MM.1S (cell line): ENCODE measurements at regions not wholly inside any gene's neighbourhood (a gene's known extent, or its start where the extent isn't known, plus 50 kb on each side); places are given as distances from the start of the nearest gene placed in this dataset.

Experiments used
- DNase-seq: peaks from one replicate; pipeline ENCODE4 v3.0.0-alpha.2; 2015
- H2AFZ ChIP-seq: fragments of 300-600 bp; sonication (generic); 2 replicates; pipeline ENCODE4 v1.6.0; 2016; ENCODE audit warnings: antibody characterized with exemption, low read length
- H3F3A ChIP-seq: fragments of 300-600 bp; sonication (generic); 2 replicates; pipeline ENCODE4 v1.6.1; 2016; ENCODE audit warnings: mild to moderate bottlenecking, antibody characterized with exemption, low read length, moderate library complexity, mixed read lengths; ENCODE audit not compliant: insufficient read depth
- H3K27ac ChIP-seq: fragments of 300-600 bp; sonication (generic); 2 replicates; pipeline ENCODE4 v1.5.1; 2016; ENCODE audit warnings: mild to moderate bottlenecking, low read length
- H3K27me3 ChIP-seq: fragments of 300-600 bp; sonication (generic); replicated peaks from 2 replicates; pipeline ENCODE4 v1.6.0; 2016; ENCODE audit warnings: low read length; ENCODE audit not compliant: insufficient read depth
- H3K36me3 ChIP-seq: fragments of 300-600 bp; sonication (generic); replicated peaks from 2 replicates; pipeline ENCODE4 v1.6.1; 2016; ENCODE audit warnings: mild to moderate bottlenecking, low read length, mixed read lengths; ENCODE audit not compliant: insufficient read depth
- H3K4me1 ChIP-seq: fragments of 300-600 bp; sonication (generic); 2 replicates; pipeline ENCODE4 v1.6.1; 2016; ENCODE audit warnings: low read length, mixed read lengths
- H3K4me2 ChIP-seq: fragments of 300-600 bp; sonication (generic); 2 replicates; pipeline ENCODE4 v1.6.0; 2016; ENCODE audit warnings: low read depth, low read length
- H3K4me3 ChIP-seq: fragments of 300-600 bp; sonication (generic); 2 replicates; pipeline ENCODE4 v1.5.1; 2016; ENCODE audit warnings: low read length, mixed read lengths
- H3K79me2 ChIP-seq: fragments of 300-600 bp; sonication (generic); 2 replicates; pipeline ENCODE4 v1.6.1; 2016; ENCODE audit warnings: mixed run types, low read length, mixed read lengths
- H3K9ac ChIP-seq: fragments of 300-600 bp; sonication (generic); 2 replicates; pipeline ENCODE4 v1.6.1; 2016; ENCODE audit warnings: low read length, mixed read lengths
- H3K9me2 ChIP-seq: fragments of 300-600 bp; sonication (generic); replicated peaks from 2 replicates; pipeline ENCODE4 v1.6.1; 2016; ENCODE audit warnings: mild to moderate bottlenecking, low read length, mixed read lengths; ENCODE audit not compliant: insufficient read depth
- H3K9me3 ChIP-seq: fragments of 300-600 bp; sonication (generic); replicated peaks from 2 replicates; pipeline ENCODE4 v1.6.1; 2016; ENCODE audit warnings: mild to moderate bottlenecking, low read length, mixed read lengths; ENCODE audit not compliant: insufficient read depth
- H4K20me1 ChIP-seq: fragments of 300-600 bp; sonication (generic); 2 replicates; pipeline ENCODE4 v1.6.1; 2016; ENCODE audit warnings: mild to moderate bottlenecking, low read length, moderate library complexity, mixed read lengths; ENCODE audit not compliant: insufficient read depth
- EZH2 ChIP-seq: fragments of 300-600 bp; sonication (generic); optimal IDR thresholded peaks from 2 replicates; pipeline ENCODE3; 2017; ENCODE audit warnings: low read depth, mild to moderate bottlenecking, antibody characterized with exemption, low read length, mixed read lengths
- EZH2phosphoT487 ChIP-seq: fragments of 300-600 bp; sonication (generic); IDR thresholded peaks from 2 replicates; pipeline ENCODE4 v1.6.1; 2018; ENCODE audit warnings: antibody characterized with exemption, low read length
- TF ChIP-seq, protein P1 (sequence below): fragments of 300-600 bp; sonication (generic); IDR thresholded peaks from 2 replicates; pipeline ENCODE4 v1.5.1; 2016; ENCODE audit warnings: antibody characterized with exemption, low read length, mixed read lengths

DNA sequence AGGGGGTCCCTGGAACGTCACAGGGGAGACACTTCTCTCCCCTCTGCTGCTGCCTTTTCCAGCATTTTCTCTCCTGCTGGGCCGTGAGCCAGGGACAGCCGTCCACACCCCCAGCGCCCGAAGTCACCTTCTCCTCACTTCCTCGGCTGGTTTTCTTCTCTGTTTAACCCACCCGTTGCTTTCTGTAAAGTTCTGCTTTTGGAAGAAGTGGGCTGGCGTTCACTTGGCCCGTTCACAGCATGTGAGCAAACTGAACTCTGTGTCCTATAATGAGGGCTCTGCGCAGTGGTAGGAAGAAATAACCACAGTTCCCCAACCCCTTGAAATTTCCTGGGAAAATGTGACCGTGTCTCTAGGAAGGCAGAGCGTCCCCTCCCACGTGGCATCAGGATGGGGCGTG lies 187.0 kb upstream of the HDAC4 start:
- no peaks in the 10 kb centered on the region for H3K27me3 ChIP-seq
- H3K27ac ChIP-seq: no peak overlapping the region
- H3K4me2 ChIP-seq: no peak overlapping the region
- no peak overlapping the region for H3K4me3 ChIP-seq
- TF ChIP-seq, protein P1, sequence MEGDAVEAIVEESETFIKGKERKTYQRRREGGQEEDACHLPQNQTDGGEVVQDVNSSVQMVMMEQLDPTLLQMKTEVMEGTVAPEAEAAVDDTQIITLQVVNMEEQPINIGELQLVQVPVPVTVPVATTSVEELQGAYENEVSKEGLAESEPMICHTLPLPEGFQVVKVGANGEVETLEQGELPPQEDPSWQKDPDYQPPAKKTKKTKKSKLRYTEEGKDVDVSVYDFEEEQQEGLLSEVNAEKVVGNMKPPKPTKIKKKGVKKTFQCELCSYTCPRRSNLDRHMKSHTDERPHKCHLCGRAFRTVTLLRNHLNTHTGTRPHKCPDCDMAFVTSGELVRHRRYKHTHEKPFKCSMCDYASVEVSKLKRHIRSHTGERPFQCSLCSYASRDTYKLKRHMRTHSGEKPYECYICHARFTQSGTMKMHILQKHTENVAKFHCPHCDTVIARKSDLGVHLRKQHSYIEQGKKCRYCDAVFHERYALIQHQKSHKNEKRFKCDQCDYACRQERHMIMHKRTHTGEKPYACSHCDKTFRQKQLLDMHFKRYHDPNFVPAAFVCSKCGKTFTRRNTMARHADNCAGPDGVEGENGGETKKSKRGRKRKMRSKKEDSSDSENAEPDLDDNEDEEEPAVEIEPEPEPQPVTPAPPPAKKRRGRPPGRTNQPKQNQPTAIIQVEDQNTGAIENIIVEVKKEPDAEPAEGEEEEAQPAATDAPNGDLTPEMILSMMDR: no peak
- TF ChIP-seq EZH2phosphoT487: no peak
- no peak for TF ChIP-seq EZH2
- no peaks in the 10 kb centered on the region for H3K36me3 ChIP-seq
- H3K4me1 ChIP-seq: no peaks in the 10 kb centered on the region
- no peaks in the 10 kb centered on the region for H3K9me2 ChIP-seq
- H3K9me3 ChIP-seq: no peaks in the 10 kb centered on the region
- H2AFZ ChIP-seq: no peak overlapping the region
- no peaks in the 10 kb centered on the region for H3F3A ChIP-seq
- DNase-seq: no peak
- no peak overlapping the region for H3K9ac ChIP-seq
- no peaks in the 10 kb centered on the region for H3K79me2 ChIP-seq
- no peaks in the 10 kb centered on the region for H4K20me1 ChIP-seq

DNA sequence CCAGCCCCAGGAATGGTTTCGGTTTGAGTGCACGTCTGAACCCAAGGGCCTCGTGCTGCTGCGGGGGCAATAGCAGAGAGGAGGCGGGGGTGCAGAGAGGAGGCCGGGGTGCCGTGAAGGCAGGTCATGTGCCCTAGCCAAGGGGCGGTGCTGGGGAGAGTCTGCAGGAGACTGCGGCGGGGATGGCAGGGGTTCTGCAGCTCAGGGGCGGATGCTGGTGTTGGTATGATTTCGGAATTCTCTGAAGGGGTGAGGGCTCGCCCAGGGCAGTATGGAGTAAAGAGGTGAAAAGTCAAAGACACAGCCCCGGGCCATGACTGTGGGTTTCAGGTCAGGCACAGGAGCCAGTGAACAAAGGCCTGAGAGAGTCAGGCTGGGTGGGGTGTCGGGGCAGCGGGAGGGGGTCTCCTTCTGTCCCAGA lies 186.5 kb upstream of the HDAC4 start:
- H4K20me1 ChIP-seq: no peaks in the 10 kb centered on the region
- TF ChIP-seq, protein P1: no peak
- TF ChIP-seq EZH2phosphoT487: no peak
- TF ChIP-seq EZH2: no peak

DNA sequence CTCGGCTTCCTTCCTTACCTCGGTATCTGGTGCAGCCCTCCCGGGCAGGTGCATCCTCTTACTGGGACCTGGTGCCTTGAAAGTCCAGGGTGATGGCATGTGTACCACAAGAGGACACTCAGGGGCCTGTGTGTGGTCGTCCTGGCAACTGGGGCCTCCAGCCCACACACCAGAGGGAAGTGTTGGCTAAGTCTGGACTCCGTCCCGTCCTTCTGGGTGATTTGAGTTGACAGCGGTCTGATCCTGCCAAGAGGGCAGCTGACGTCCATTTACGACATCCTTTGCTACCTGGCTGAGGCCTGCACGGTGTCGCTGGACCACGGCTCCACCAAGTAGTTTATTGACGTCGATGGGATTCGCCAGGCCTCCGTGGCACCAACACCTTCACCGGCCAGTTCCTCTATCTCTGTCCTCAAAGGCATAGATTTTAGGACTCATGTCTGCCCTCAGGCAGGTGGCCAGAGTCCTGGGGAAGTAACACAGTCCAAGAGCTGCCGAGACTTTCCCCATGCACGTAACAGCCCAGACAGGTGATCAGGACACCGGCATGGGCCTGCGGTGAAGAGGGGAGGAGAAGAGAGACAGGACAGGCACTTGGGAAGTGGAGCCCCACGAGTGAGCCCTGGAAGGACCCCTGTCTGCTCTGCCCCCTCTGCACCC lies 186.0 kb upstream of the HDAC4 start:
- Histone ChIP-seq H3K9me2 (no peaks in the 10 kb centered on the region), H3K79me2 (no peaks in the 10 kb centered on the region), H4K20me1 (no peaks in the 10 kb centered on the region), H2AFZ (no peak overlapping the region), H3K4me1 (no peaks in the 10 kb centered on the region), H3K4me3 (no peak overlapping the region), H3K27me3 (no peaks in the 10 kb centered on the region), H3K4me2 (no peak overlapping the region), H3K9ac (no peak overlapping the region), H3K36me3 (no peaks in the 10 kb centered on the region), H3K27ac (no peak overlapping the region), H3K9me3 (no peaks in the 10 kb centered on the region), H3F3A (no peaks in the 10 kb centered on the region)
- TF ChIP-seq EZH2 (no peak), EZH2phosphoT487 (no peak)
- TF ChIP-seq, protein P1: no peak
- no peak for DNase-seq

More for the DNA sequence above, 186.5 kb upstream of the HDAC4 start:
- no peaks in the 10 kb centered on the region for H3K36me3 ChIP-seq
- H3K27ac ChIP-seq: no peak overlapping the region
- H3K79me2 ChIP-seq: no peaks in the 10 kb centered on the region
- H3K9ac ChIP-seq: no peak overlapping the region
- no peaks in the 10 kb centered on the region for H3K27me3 ChIP-seq
- no peaks in the 10 kb centered on the region for H3F3A ChIP-seq
- H3K9me2 ChIP-seq: no peaks in the 10 kb centered on the region
- H3K4me1 ChIP-seq: no peaks in the 10 kb centered on the region
- H2AFZ ChIP-seq: no peak overlapping the region
- no peaks in the 10 kb centered on the region for H3K9me3 ChIP-seq
- H3K4me2 ChIP-seq: no peak overlapping the region
- DNase-seq: no peak
- H3K4me3 ChIP-seq: no peak overlapping the region
